ENCODE measurements at regions not wholly inside any gene's neighbourhood (a gene's known extent, or its start where the extent isn't known, plus 50 kb on each side); places are given as distances from the start of the nearest gene placed in this dataset.

- intact Hi-C loops (cut with DNase I): loop anchor here (10.0 kb wide), 1 partner anchor 941 kb away; no protein-coding TSS in a partner anchor
- Histone ChIP-seq H3K27ac (replicated peaks in 1 of 4) (no peak overlapping the region), H3K27me3 (no peaks in the 10 kb centered on the region), H3K4me1 (peaks cover 8 to 11% (median 10%) of the 10 kb centered on the region in 4 donors), H3K9me3 (peaks cover 0 to 9% (median 3%) of the 10 kb centered on the region in 4 donors), H3K36me3 (no peaks in the 10 kb centered on the region), H3K4me3 (no peak overlapping the region)
- TF ChIP-seq POLR2A (IDR thresholded peaks at IDR 0.05; ENCODE audit: low read depth) (no peak), EP300 (IDR thresholded peaks at IDR 0.05) (no peak), POLR2AphosphoS5 (IDR thresholded peaks at IDR 0.05) (no peak), CTCF (IDR thresholded peaks at IDR 0.05) (no peak)
- DNase-seq (ENCODE audit: extremely low spot score): no peak
- 88% methylated on average over 4 of the region's 4 CpGs for WGBS
Observed at GRCh38 chr12:46073321-46073720, 82.9 kb upstream of the SCAF11 start.

- H3K4me3 ChIP-seq: peak overlapping the region in 1 of 4 donors; percentile 6
- no peak for TF ChIP-seq POLR2A (IDR thresholded peaks at IDR 0.05; ENCODE audit: low read depth)
- peak; percentile 78 to 91 (median 90) for TF ChIP-seq CTCF (IDR thresholded peaks at IDR 0.05)
- TF ChIP-seq EP300 (IDR thresholded peaks at IDR 0.05): no peak
- TF ChIP-seq POLR2AphosphoS5 (IDR thresholded peaks at IDR 0.05): peak; percentile 12 to 33
- no peaks in the 10 kb centered on the region for H3K36me3 ChIP-seq
- H3K27ac ChIP-seq (replicated peaks in 1 of 4): no peak overlapping the region
- peaks cover 8 to 11% (median 10%) of the 10 kb centered on the region in 4 donors for H3K4me1 ChIP-seq
- H3K27me3 ChIP-seq: no peaks in the 10 kb centered on the region
- WGBS: 39% methylated on average over 8 of the region's 8 CpGs
- intact Hi-C loops (cut with DNase I): loop anchor here (10.0 kb wide), 1 partner anchor 943 kb away; no protein-coding TSS in a partner anchor
- no peak for DNase-seq (ENCODE audit: extremely low spot score)
- no peaks in the 10 kb centered on the region for H3K9me3 ChIP-seq
Observed at GRCh38 chr12:46071769-46072624, 81.6 kb upstream of the SCAF11 start.

- 92% methylated on average over 4 of the region's 5 CpGs for WGBS
- intact Hi-C loops (cut with DNase I): loop anchor here (10.0 kb wide), 1 partner anchor 943 kb away; no protein-coding TSS in a partner anchor
Observed at GRCh38 chr12:46071335-46071734, 81.0 kb upstream of the SCAF11 start.

GRCh38 chr12:46067094-46067493, 76.7 kb upstream of the SCAF11 start:
- Histone ChIP-seq H3K36me3 (no peaks in the 10 kb centered on the region), H3K9me3 (no peaks in the 10 kb centered on the region), H3K4me1 (peaks cover 4 to 5% (median 5%) of the 10 kb centered on the region in 4 donors), H3K4me3 (no peak overlapping the region), H3K27ac (replicated peaks in 1 of 4) (no peak overlapping the region), H3K27me3 (no peaks in the 10 kb centered on the region)
- WGBS: 81% methylated on average over 9 of the region's 9 CpGs
- intact Hi-C loops (cut with DNase I): no loop called here
- TF ChIP-seq EP300 (IDR thresholded peaks at IDR 0.05) (no peak), POLR2A (IDR thresholded peaks at IDR 0.05; ENCODE audit: low read depth) (no peak)
- no peak for DNase-seq (ENCODE audit: extremely low spot score)

More at GRCh38 chr12:46071335-46071734, 81.0 kb upstream of the SCAF11 start:
- DNase-seq (ENCODE audit: extremely low spot score): no peak
- H3K27me3 ChIP-seq: no peaks in the 10 kb centered on the region
- no peaks in the 10 kb centered on the region for H3K36me3 ChIP-seq
- peaks cover 8 to 11% (median 10%) of the 10 kb centered on the region in 4 donors for H3K4me1 ChIP-seq
- H3K9me3 ChIP-seq: no peaks in the 10 kb centered on the region
- TF ChIP-seq CTCF (IDR thresholded peaks at IDR 0.05) (no peak), POLR2A (IDR thresholded peaks at IDR 0.05; ENCODE audit: low read depth) (no peak), POLR2AphosphoS5 (IDR thresholded peaks at IDR 0.05) (no peak), EP300 (IDR thresholded peaks at IDR 0.05) (no peak)
- H3K4me3 ChIP-seq: no peak overlapping the region
- H3K27ac ChIP-seq (replicated peaks in 1 of 4): no peak overlapping the region

- Histone ChIP-seq H3K4me3 (no peak overlapping the region), H3K36me3 (no peaks in the 10 kb centered on the region), H3K27me3 (no peaks in the 10 kb centered on the region), H3K4me1 (no peaks in the 10 kb centered on the region), H3K9me3 (peaks cover 0 to 8% (median 2%) of the 10 kb centered on the region in 4 donors), H3K27ac (replicated peaks in 1 of 4) (no peak overlapping the region)
- WGBS: 76% methylated on average over 3 of the region's 3 CpGs
- no peak for TF ChIP-seq EP300 (IDR thresholded peaks at IDR 0.05)
- no peak for TF ChIP-seq CTCF (IDR thresholded peaks at IDR 0.05)
- TF ChIP-seq POLR2AphosphoS5 (IDR thresholded peaks at IDR 0.05): no peak
- no peak for TF ChIP-seq POLR2A (IDR thresholded peaks at IDR 0.05; ENCODE audit: low read depth)
- DNase-seq (ENCODE audit: extremely low spot score): no peak
- intact Hi-C loops (cut with DNase I): no loop called here
Observed at GRCh38 chr12:46065412-46066166, 75.2 kb upstream of the SCAF11 start.

Data from esophagus muscularis mucosa (tissue), 4 donors.